Brain microvascular endothelial cell (primary cell): ENCODE measurements at regions not wholly inside any gene's neighbourhood (a gene's known extent, or its start where the extent isn't known, plus 50 kb on each side); places are given as distances from the start of the nearest gene placed in this dataset.

ENCODE experiments used
- DNase-seq: peaks from one replicate; pipeline ENCODE4 v3.0.0-alpha.2; 2020
- H3K27ac ChIP-seq: fragments of 250-450 bp; sonication (Bioruptor Pico); 2 replicates; pipeline ENCODE4 v1.5.1; 2020; ENCODE audit warnings: mild to moderate bottlenecking, moderate library complexity
- H3K27me3 ChIP-seq: fragments of 250-450 bp; sonication (Bioruptor Pico); replicated peaks from 2 replicates; pipeline ENCODE4 v1.5.1; 2020; ENCODE audit warnings: mild to moderate bottlenecking
- H3K36me3 ChIP-seq: fragments of 250-450 bp; sonication (Bioruptor Pico); replicated peaks from 2 replicates; pipeline ENCODE4 v1.5.1; 2020; ENCODE audit warnings: mild to moderate bottlenecking
- H3K4me3 ChIP-seq: 2 replicates; pipeline ENCODE4 v1.5.1; 2011; ENCODE audit warnings: low read depth, mild to moderate bottlenecking, control low read depth, low read length, moderate library complexity
- CTCF ChIP-seq: IDR thresholded peaks from 2 replicates; pipeline ENCODE4 v1.5.1; 2011; ENCODE audit warnings: low read depth, mild to moderate bottlenecking, moderate library complexity, low read length, control low read depth, inconsistent platforms; ENCODE audit errors: missing control alignments
- in situ Hi-C: cut with HindIII; loops from 2 replicates; pipeline ENCODE4 v1.10.0; 2017; ENCODE audit warnings: low sequenced_read_pairs, low pct_ligation_motif_present

- H3K4me3 ChIP-seq = no peak overlapping the region
- no peaks in the 10 kb centered on the region for H3K36me3 ChIP-seq
- DNase-seq = no peak
- no peak for TF ChIP-seq CTCF
- no peaks in the 10 kb centered on the region for H3K27me3 ChIP-seq
- H3K27ac ChIP-seq = no peak overlapping the region
- in situ Hi-C loops = no loop called here
Measured at GRCh38 chr2:204012072-204012653, 75.6 kb downstream of the ICOS start.

GRCh38 chr2:204015118-204015843 lies 78.7 kb downstream of the ICOS start:
- no peak for DNase-seq
- in situ Hi-C loops = no loop called here

GRCh38 chr2:204018717-204019116 lies 82.2 kb downstream of the ICOS start:
- TF ChIP-seq CTCF = no peak
- no peak overlapping the region for H3K27ac ChIP-seq
- H3K36me3 ChIP-seq = no peaks in the 10 kb centered on the region
- in situ Hi-C loops = no loop called here
- DNase-seq = no peak
- no peak overlapping the region for H3K4me3 ChIP-seq
- H3K27me3 ChIP-seq = no peaks in the 10 kb centered on the region

More at GRCh38 chr2:204015118-204015843, 78.7 kb downstream of the ICOS start:
- Histone ChIP-seq H3K36me3 (no peaks in the 10 kb centered on the region), H3K27ac (no peak overlapping the region), H3K27me3 (no peaks in the 10 kb centered on the region), H3K4me3 (no peak overlapping the region)
- TF ChIP-seq CTCF = no peak

GRCh38 chr2:204019572-204020501 lies 83.3 kb downstream of the ICOS start:
- no peak for TF ChIP-seq CTCF
- Histone ChIP-seq H3K36me3 (no peaks in the 10 kb centered on the region), H3K27me3 (no peaks in the 10 kb centered on the region), H3K4me3 (no peak overlapping the region), H3K27ac (no peak overlapping the region)
- peak; percentile 49 for DNase-seq
- in situ Hi-C loops = no loop called here

- H3K27ac ChIP-seq = no peak overlapping the region
- in situ Hi-C loops = no loop called here
- no peak for DNase-seq
- no peak for TF ChIP-seq CTCF
- no peak overlapping the region for H3K4me3 ChIP-seq
- no peaks in the 10 kb centered on the region for H3K36me3 ChIP-seq
- no peaks in the 10 kb centered on the region for H3K27me3 ChIP-seq
Measured at GRCh38 chr2:204021290-204022081, 84.9 kb downstream of the ICOS start.
